Upper lobe of left lung (tissue), 6 donors: ENCODE measurements at regions not wholly inside any gene's neighbourhood (a gene's known extent, or its start where the extent isn't known, plus 50 kb on each side); places are given as distances from the start of the nearest gene placed in this dataset.

ENCODE experiments used
- ATAC-seq, 2 donors: fragments of 200-7000 bp; cut with Tn5 transposase; one replicate each; pipeline ENCODE4 v1.9.1; 2022; ENCODE audit warnings: mild to moderate bottlenecking in 2 of 2, moderate library complexity in 2 of 2; ENCODE audit not compliant: low FRiP score in 2 of 2
- DNase-seq, 2 donors: peaks; one replicate each; pipeline ENCODE4 v3.0.0-alpha.2; 2019 to 2020
- H3K27ac ChIP-seq, 4 donors: fragments of 200-600 bp; sonication (generic); one replicate each; pipeline ENCODE4 v1.5.1; 2016 to 2019
- H3K27me3 ChIP-seq, 4 donors: fragments of 200-600 bp; sonication (generic); one replicate each; pipeline ENCODE4 v1.5.1; 2017 to 2019
- H3K36me3 ChIP-seq, 4 donors: fragments of 200-600 bp; sonication (generic); one replicate each; pipeline ENCODE4 v1.5.1; 2016 to 2019
- H3K4me1 ChIP-seq, 4 donors: fragments of 200-600 bp; sonication (generic); one replicate each; pipeline ENCODE4 v1.5.1; 2018 to 2019
- H3K4me3 ChIP-seq, 4 donors: fragments of 200-600 bp; sonication (generic); one replicate each; pipeline ENCODE4 v1.5.1; 2017 to 2019; ENCODE audit warnings: mild to moderate bottlenecking in 2 of 4, moderate library complexity in 1 of 4
- H3K9me3 ChIP-seq, 4 donors: fragments of 200-600 bp; sonication (generic); one replicate each; pipeline ENCODE4 v1.5.1; 2018 to 2019
- CTCF ChIP-seq, 6 experiments: fragments of 450-650 bp in 4 of 6; fragments of 200-600 bp in 2 of 6; sonication (generic) in 2 of 6; IDR thresholded peaks; one replicate each; pipeline ENCODE4 v1.5.1; 2016 to 2019; ENCODE audit warnings: antibody characterized with exemption in 6 of 6
- EP300 ChIP-seq, 4 donors: sonication (generic); formaldehyde crosslinking; IDR thresholded peaks; one replicate each; pipeline ENCODE4 v1.5.1; 2017; ENCODE audit warnings: antibody characterized with exemption in 4 of 4, control low read depth in 2 of 4
- POLR2A ChIP-seq, 4 donors: fragments of 450-650 bp; IDR thresholded peaks; one replicate each; pipeline ENCODE4 v1.5.1; 2016 to 2017; ENCODE audit warnings: antibody characterized with exemption in 4 of 4, mild to moderate bottlenecking in 2 of 4
- POLR2AphosphoS5 ChIP-seq, 2 donors: sonication (generic); formaldehyde crosslinking; IDR thresholded peaks; one replicate each; pipeline ENCODE4 v1.5.1; 2017; ENCODE audit warnings: antibody characterized with exemption in 2 of 2
- WGBS, 2 donors: methylation state at CpG; one replicate each; pipeline ENCODE4 v1.1.5; 2017 to 2018; 5-methylcytosine and 5-hydroxymethylcytosine counted together
- donor health status: DM: no; HTN: no; CAD: no; lungs with moderate emphysema.
- donor health status: DM: no; HTN: yes; CAD: no; lungs with severe emphysema.

GRCh38 chr1:198449727-198450433 lies 90.6 kb downstream of the ATP6V1G3 start:
- H3K36me3 ChIP-seq = no peaks in the 10 kb centered on the region
- DNase-seq (no peak), ATAC-seq (peak; percentile 24 to 73)
- whole genome bisulfite sequencing, 2 donors = 22 to 38% methylated on average over 3 of the region's 3 CpGs
- no peaks in the 10 kb centered on the region for H3K27me3 ChIP-seq
- no peak overlapping the region for H3K4me3 ChIP-seq
- peak overlapping the region in 3 of 4 donors; percentile 15 to 45 (median 42) for H3K27ac ChIP-seq
- H3K9me3 ChIP-seq = no peaks in the 10 kb centered on the region
- peaks cover 0 to 5% (median 4%) of the 10 kb centered on the region in 4 donors for H3K4me1 ChIP-seq
- TF ChIP-seq POLR2AphosphoS5 (IDR thresholded peaks at IDR 0.05) = no peak
- no peak for TF ChIP-seq CTCF (IDR thresholded peaks at IDR 0.05)
- no peak for TF ChIP-seq EP300 (IDR thresholded peaks at IDR 0.05)
- TF ChIP-seq POLR2A (IDR thresholded peaks at IDR 0.05) = no peak

GRCh38 chr1:198449261-198449660 lies 91.2 kb downstream of the ATP6V1G3 start:
- DNase-seq (no peak), ATAC-seq (peak; percentile 50 to 80)
- H3K4me1 ChIP-seq = peaks cover 0 to 5% (median 4%) of the 10 kb centered on the region in 4 donors

GRCh38 chr1:198447468-198447867 lies 93.0 kb downstream of the ATP6V1G3 start:
- TF ChIP-seq POLR2AphosphoS5 (IDR thresholded peaks at IDR 0.05) = no peak
- no peak for TF ChIP-seq EP300 (IDR thresholded peaks at IDR 0.05)
- no peak for TF ChIP-seq CTCF (IDR thresholded peaks at IDR 0.05)
- no peak for TF ChIP-seq POLR2A (IDR thresholded peaks at IDR 0.05)
- no peak overlapping the region for H3K4me3 ChIP-seq
- H3K4me1 ChIP-seq = peaks cover 0 to 5% (median 4%) of the 10 kb centered on the region in 4 donors
- 83 to 100% methylated on average over 1 of the region's 1 CpG for WGBS, 2 donors
- no peaks in the 10 kb centered on the region for H3K27me3 ChIP-seq
- no peak overlapping the region for H3K27ac ChIP-seq
- ATAC-seq (no peak), DNase-seq (no peak)
- H3K9me3 ChIP-seq = no peaks in the 10 kb centered on the region
- no peaks in the 10 kb centered on the region for H3K36me3 ChIP-seq

More at GRCh38 chr1:198449261-198449660, 91.2 kb downstream of the ATP6V1G3 start:
- H3K9me3 ChIP-seq = no peaks in the 10 kb centered on the region
- H3K4me3 ChIP-seq = no peak overlapping the region
- H3K27me3 ChIP-seq = no peaks in the 10 kb centered on the region
- H3K27ac ChIP-seq = peak overlapping the region in 3 of 4 donors; percentile 33 to 45 (median 42)
- TF ChIP-seq POLR2AphosphoS5 (IDR thresholded peaks at IDR 0.05) (no peak), CTCF (IDR thresholded peaks at IDR 0.05) (no peak), POLR2A (IDR thresholded peaks at IDR 0.05) (no peak), EP300 (IDR thresholded peaks at IDR 0.05) (no peak)
- H3K36me3 ChIP-seq = no peaks in the 10 kb centered on the region

- TF ChIP-seq POLR2A (IDR thresholded peaks at IDR 0.05) (no peak), EP300 (IDR thresholded peaks at IDR 0.05) (no peak)
- Histone ChIP-seq H3K4me3 (no peak overlapping the region), H3K27me3 (no peaks in the 10 kb centered on the region), H3K36me3 (no peaks in the 10 kb centered on the region), H3K27ac (no peak overlapping the region), H3K4me1 (peaks cover 0 to 5% (median 4%) of the 10 kb centered on the region in 4 donors), H3K9me3 (no peaks in the 10 kb centered on the region)
- ATAC-seq (no peak), DNase-seq (no peak)
- WGBS, 2 donors = 91 to 93% methylated on average over 3 of the region's 3 CpGs
Measured at GRCh38 chr1:198445872-198446271, 94.6 kb downstream of the ATP6V1G3 start.

- Histone ChIP-seq H3K4me1 (peaks cover 0 to 5% (median 3%) of the 10 kb centered on the region in 4 donors), H3K27ac (no peak overlapping the region), H3K4me3 (no peak overlapping the region), H3K36me3 (no peaks in the 10 kb centered on the region), H3K27me3 (no peaks in the 10 kb centered on the region), H3K9me3 (no peaks in the 10 kb centered on the region)
- WGBS, 2 donors = 28 to 54% methylated on average over 1 of the region's 1 CpG
- TF ChIP-seq EP300 (IDR thresholded peaks at IDR 0.05) (no peak), CTCF (IDR thresholded peaks at IDR 0.05) (no peak), POLR2A (IDR thresholded peaks at IDR 0.05) (no peak), POLR2AphosphoS5 (IDR thresholded peaks at IDR 0.05) (no peak)
- DNase-seq (no peak), ATAC-seq (no peak)
Measured at GRCh38 chr1:198444792-198445191, 95.7 kb downstream of the ATP6V1G3 start.
